Activated B cell treated with CpG ODN at 0.5 μM for 24 hours (primary cell): ENCODE measurements at regions not wholly inside any gene's neighbourhood (a gene's known extent, or its start where the extent isn't known, plus 50 kb on each side); places are given as distances from the start of the nearest gene placed in this dataset.

Experiments
- ATAC-seq: fragments of 200-7000 bp; cut with Tn5 transposase; one replicate; pipeline ENCODE4 v1.10.0; 2021; ENCODE audit warnings: low read depth, mild to moderate bottlenecking, moderate library complexity
- CTCF ChIA-PET: fragments of 350-600 bp; sonication (Branson Sonifier 250); formaldehyde crosslinking; loops from one replicate; lab custom pipeline; 2021; ENCODE audit warnings: antibody characterized with exemption; lab: Charles Lee
- POLR2A ChIA-PET: fragments of 350-600 bp; sonication (Branson Sonifier 250); formaldehyde crosslinking; loops from one replicate; lab custom pipeline; 2021; ENCODE audit warnings: antibody characterized with exemption; lab: Charles Lee
- DNase-seq: peaks from one replicate; pipeline ENCODE4 v3.0.0; 2022
- H3K27ac Mint-ChIP-seq: one replicate; pipeline ENCODE4 v1.8.0; 2020; ENCODE audit warnings: mixed read lengths
- H3K27me3 Mint-ChIP-seq: one replicate; pipeline ENCODE4 v1.8.0; 2021; ENCODE audit warnings: mixed read lengths
- H3K36me3 Mint-ChIP-seq: one replicate; pipeline ENCODE4 v1.8.0; 2021; ENCODE audit warnings: low read depth, mixed read lengths
- H3K4me1 Mint-ChIP-seq: one replicate; pipeline ENCODE4 v1.8.0; 2021; ENCODE audit warnings: mixed read lengths
- H3K4me3 Mint-ChIP-seq: one replicate; pipeline ENCODE4 v1.8.0; 2020; ENCODE audit warnings: mild to moderate bottlenecking, mixed read lengths
- H3K9me3 Mint-ChIP-seq: one replicate; pipeline ENCODE4 v1.8.0; 2020; ENCODE audit warnings: mixed read lengths
- intact Hi-C: fragments of 100-400 bp; cut with micrococcal nuclease; formaldehyde crosslinking; loops from one replicate; pipeline ENCODE4 v1.15.1; 2024
- TF ChIP-seq, protein P1 (sequence below): fragments of 200-600 bp; IDR thresholded peaks from one replicate; pipeline ENCODE4 v1.8.0; 2022; ENCODE audit warnings: antibody characterized with exemption, mild to moderate bottlenecking

DNA sequence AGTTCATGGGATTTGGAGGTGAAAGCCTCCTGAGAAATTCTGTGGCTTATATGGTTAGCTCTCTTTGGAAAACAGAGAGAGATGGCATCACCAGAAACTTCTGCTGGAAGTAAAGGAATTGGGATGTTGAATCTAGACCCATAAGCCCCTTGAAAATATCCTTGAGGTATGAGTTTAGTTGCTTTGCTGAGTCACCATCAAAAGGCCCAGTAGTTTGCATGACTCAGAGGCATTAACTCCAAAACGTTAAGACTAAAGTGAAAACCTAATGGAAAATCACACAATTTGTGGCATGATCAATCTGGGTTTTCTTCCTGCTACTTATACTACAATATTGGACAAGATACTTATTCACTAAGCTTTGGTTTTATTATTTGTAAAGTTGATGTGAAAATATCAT is 349.2 kb upstream of the SALL1 start:
- no peak for DNase-seq
- ATAC-seq = no peak
- H3K27me3 Mint-ChIP-seq = no peaks in the 10 kb centered on the region
- no peak overlapping the region for H3K27ac Mint-ChIP-seq
- TF ChIP-seq, protein P1, sequence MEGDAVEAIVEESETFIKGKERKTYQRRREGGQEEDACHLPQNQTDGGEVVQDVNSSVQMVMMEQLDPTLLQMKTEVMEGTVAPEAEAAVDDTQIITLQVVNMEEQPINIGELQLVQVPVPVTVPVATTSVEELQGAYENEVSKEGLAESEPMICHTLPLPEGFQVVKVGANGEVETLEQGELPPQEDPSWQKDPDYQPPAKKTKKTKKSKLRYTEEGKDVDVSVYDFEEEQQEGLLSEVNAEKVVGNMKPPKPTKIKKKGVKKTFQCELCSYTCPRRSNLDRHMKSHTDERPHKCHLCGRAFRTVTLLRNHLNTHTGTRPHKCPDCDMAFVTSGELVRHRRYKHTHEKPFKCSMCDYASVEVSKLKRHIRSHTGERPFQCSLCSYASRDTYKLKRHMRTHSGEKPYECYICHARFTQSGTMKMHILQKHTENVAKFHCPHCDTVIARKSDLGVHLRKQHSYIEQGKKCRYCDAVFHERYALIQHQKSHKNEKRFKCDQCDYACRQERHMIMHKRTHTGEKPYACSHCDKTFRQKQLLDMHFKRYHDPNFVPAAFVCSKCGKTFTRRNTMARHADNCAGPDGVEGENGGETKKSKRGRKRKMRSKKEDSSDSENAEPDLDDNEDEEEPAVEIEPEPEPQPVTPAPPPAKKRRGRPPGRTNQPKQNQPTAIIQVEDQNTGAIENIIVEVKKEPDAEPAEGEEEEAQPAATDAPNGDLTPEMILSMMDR = no peak
- no peaks in the 10 kb centered on the region for H3K36me3 Mint-ChIP-seq
- H3K9me3 Mint-ChIP-seq = peaks cover 2% of the 10 kb centered on the region
- intact Hi-C loops = no loop called here
- no peak overlapping the region for H3K4me3 Mint-ChIP-seq
- H3K4me1 Mint-ChIP-seq = no peaks in the 10 kb centered on the region
- ChIA-PET POLR2A (no interaction called here), CTCF (no interaction called here)

DNA sequence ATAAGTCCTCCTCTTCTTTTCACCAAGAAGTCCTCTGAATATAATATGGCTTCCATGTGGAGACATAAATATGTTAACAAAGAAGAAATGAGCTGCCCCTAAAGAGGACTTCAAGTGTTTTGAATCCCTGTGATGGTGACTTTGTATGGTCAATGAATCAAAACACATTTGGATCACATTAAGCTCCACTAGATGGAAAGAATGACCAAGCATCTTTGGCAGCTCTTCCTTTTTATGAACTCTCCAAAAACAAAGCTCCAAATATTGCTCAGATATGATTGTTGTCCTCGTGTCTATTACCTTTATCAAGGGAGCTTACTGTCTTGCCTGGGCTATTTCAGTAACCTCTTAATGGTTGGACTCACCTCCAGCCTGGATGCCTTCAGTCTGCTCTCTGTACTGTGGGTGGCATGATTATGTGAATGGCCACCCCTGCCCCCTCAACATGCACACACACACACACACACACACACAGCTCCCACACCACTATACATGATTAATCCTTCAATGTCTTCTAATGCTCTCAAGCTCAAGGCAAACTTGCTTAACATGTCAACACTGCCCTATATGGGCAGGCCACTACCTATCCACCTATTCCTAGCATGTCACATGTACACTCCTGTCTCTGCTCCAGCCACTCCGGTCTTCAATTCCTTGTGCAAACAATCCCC is 346.6 kb upstream of the SALL1 start:
- intact Hi-C loops = no loop called here
- TF ChIP-seq, protein P1 = no peak
- Mint-ChIP-seq H3K36me3 (no peaks in the 10 kb centered on the region), H3K9me3 (no peaks in the 10 kb centered on the region), H3K27me3 (no peaks in the 10 kb centered on the region), H3K4me1 (no peaks in the 10 kb centered on the region), H3K4me3 (no peak overlapping the region), H3K27ac (no peak overlapping the region)
- ChIA-PET CTCF (no interaction called here), POLR2A (no interaction called here)
- ATAC-seq = no peak
- DNase-seq = no peak

DNA sequence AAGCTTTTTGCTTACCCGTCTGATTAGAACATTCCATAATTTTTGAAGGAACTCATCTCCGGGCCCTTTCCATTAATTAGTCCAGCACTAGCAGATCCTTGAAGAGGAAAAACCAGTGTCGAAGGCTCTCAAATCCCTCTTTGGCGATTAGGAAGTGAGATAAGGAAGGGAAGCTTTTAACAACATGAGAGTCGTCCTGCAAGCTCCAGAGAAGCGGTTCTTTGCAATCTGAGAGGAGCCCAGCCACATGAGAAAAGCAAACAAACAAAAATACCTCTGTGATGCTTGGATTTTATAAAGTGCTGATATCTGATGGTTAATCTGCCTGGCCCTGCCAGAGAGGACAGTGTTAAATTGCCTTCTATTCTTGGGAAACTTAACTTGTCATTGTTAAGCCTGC is 339.8 kb upstream of the SALL1 start:
- ChIA-PET POLR2A (no interaction called here), CTCF (no interaction called here)
- Mint-ChIP-seq H3K4me1 (no peaks in the 10 kb centered on the region), H3K9me3 (no peaks in the 10 kb centered on the region), H3K27me3 (no peaks in the 10 kb centered on the region), H3K36me3 (no peaks in the 10 kb centered on the region), H3K4me3 (no peak overlapping the region), H3K27ac (no peak overlapping the region)
- ATAC-seq (no peak), DNase-seq (no peak)
- TF ChIP-seq, protein P1 = no peak
- intact Hi-C loops = no loop called here

DNA sequence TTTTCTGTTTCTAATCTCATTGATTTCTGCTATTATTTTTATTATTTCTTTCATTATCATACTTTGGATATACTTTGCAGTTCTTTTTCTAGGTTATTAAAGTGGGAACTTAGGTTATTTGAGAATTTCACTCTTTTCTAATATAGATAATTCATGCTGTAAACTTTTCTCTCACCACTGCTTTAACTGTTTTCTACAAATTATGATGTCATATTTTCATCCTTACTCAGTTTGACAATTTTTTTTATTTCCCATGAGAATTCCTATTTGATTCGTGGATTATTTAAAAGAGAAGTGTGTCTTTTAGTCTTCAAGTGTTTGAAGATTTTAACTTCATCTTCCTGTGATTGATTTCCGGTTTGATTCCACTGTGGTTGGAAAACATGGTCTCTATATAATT is 336.8 kb upstream of the SALL1 start:
- no peak overlapping the region for H3K27ac Mint-ChIP-seq
- H3K9me3 Mint-ChIP-seq = peaks cover 3% of the 10 kb centered on the region
- H3K27me3 Mint-ChIP-seq = no peaks in the 10 kb centered on the region
- no peak overlapping the region for H3K4me3 Mint-ChIP-seq
- TF ChIP-seq, protein P1 = no peak
- intact Hi-C loops = no loop called here
- H3K4me1 Mint-ChIP-seq = no peaks in the 10 kb centered on the region
- ATAC-seq (no peak), DNase-seq (no peak)
- no peaks in the 10 kb centered on the region for H3K36me3 Mint-ChIP-seq
- CTCF ChIA-PET = no interaction called here
- POLR2A ChIA-PET = no interaction called here

DNA sequence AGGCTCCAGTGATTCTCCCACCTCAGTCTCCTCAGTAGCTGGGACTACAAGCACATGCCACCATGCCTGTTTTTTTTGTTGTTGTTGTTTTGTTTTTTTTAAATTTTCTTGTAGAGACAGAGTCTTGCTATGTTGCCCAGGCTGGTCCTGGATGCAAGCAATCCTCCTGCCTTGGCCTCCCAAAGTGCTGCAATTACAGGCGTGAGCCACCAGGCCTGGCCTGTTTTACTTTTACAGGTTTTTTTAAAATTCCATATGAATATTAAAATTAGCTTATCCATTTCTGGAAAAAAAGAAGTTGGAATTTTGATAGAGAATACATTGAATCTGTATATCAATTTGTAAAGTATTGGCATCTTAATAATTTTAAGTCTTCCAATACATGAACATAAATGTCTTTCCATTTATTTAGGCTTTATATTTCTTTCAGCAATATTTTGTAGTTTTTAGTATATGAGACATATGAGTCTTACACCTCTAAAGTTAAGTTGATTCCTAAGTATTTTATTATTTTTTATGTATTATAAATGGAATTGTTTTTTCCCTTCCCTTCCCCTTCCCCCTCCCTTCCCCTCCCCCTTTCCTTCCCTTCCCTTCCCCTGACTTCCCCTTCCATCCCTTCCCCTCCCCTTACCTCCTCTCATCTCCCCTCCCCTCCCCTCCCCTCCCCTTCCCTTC is 323.5 kb upstream of the SALL1 start:
- Mint-ChIP-seq H3K27ac (no peak overlapping the region), H3K27me3 (no peaks in the 10 kb centered on the region)
- TF ChIP-seq, protein P1 = no peak

More for the DNA sequence above, 323.5 kb upstream of the SALL1 start:
- peaks cover 13% of the 10 kb centered on the region for H3K9me3 Mint-ChIP-seq
- no peak for ATAC-seq
- no peak for DNase-seq
- POLR2A ChIA-PET = no interaction called here
- no peaks in the 10 kb centered on the region for H3K36me3 Mint-ChIP-seq
- no peaks in the 10 kb centered on the region for H3K4me1 Mint-ChIP-seq
- intact Hi-C loops = no loop called here
- CTCF ChIA-PET = no interaction called here
- H3K4me3 Mint-ChIP-seq = no peak overlapping the region
